ENCODE measurements at regions not wholly inside any gene's neighbourhood (a gene's known extent, or its start where the extent isn't known, plus 50 kb on each side); places are given as distances from the start of the nearest gene placed in this dataset.
A peak's percentile ranks its signal among the peaks of the same experiment; 100 is the strongest.

GRCh38 chr16:51418258-51418657 is 267.2 kb upstream of the SALL1 start:
- peak overlapping the region; percentile 27 for H3K18ac ChIP-seq (ENCODE audit: low read length)
- no peak overlapping the region for H3K4me2 ChIP-seq (ENCODE audit: insufficient read depth, low read length, poor library complexity, severe bottlenecking)
- H2AK5ac ChIP-seq (ENCODE audit: low read depth, low read length): no peak overlapping the region
- peaks cover 0 to 1% of the 10 kb centered on the region in 2 donors for H3K9me3 ChIP-seq (replicated peaks in 1 of 2; ENCODE audit: control insufficient read depth in 2 of 2, insufficient read depth in 1 of 2, low read depth in 1 of 2, low read length in 2 of 2)
- no peak overlapping the region for H2BK12ac ChIP-seq (ENCODE audit: low read length)
- H3K14ac ChIP-seq (ENCODE audit: low read length): no peak overlapping the region
- H3K4me1 ChIP-seq (ENCODE audit: control insufficient read depth in 2 of 2, insufficient read depth in 1 of 2, low read depth in 1 of 2, low read length in 2 of 2): peaks cover 2 to 5% of the 10 kb centered on the region in 2 donors
- H3K4ac ChIP-seq (ENCODE audit: low read length): no peak overlapping the region
- no peak overlapping the region for H2BK15ac ChIP-seq (ENCODE audit: low read length)
- H3K23ac ChIP-seq (ENCODE audit: low read depth, low read length, poor library complexity): no peak overlapping the region
- no peak overlapping the region for H2BK5ac ChIP-seq (ENCODE audit: low read length)
- no peak overlapping the region for H4K91ac ChIP-seq (ENCODE audit: low read depth, low read length, poor library complexity)
- no peak overlapping the region for H3K27ac ChIP-seq (replicated peaks; ENCODE audit: low read length)
- no peaks in the 10 kb centered on the region for H3K79me1 ChIP-seq (ENCODE audit: low read depth, low read length)
- no peak overlapping the region for H2AFZ ChIP-seq (ENCODE audit: low read length)
- WGBS, 2 donors (ENCODE audit: extremely low coverage in 2 of 2, insufficient read length in 2 of 2, insufficient replicate concordance in 1 of 2): no CpG with 5 or more reads among the region's 6 CpGs
- DNase-seq (ENCODE audit: low spot score): peak; percentile 66
- H3K9ac ChIP-seq (ENCODE audit: low read depth, low read length, poor library complexity): no peak overlapping the region
- H2BK120ac ChIP-seq (ENCODE audit: low read depth, low read length): no peak overlapping the region
- H3K4me3 ChIP-seq (ENCODE audit: low read length in 2 of 2): no peak overlapping the region
- H4K8ac ChIP-seq (ENCODE audit: low read depth, low read length): no peak overlapping the region
- H3K27me3 ChIP-seq (ENCODE audit: control insufficient read depth in 3 of 3, insufficient read depth in 3 of 3, low read depth in 1 of 3, low read length in 3 of 3): no peaks in the 10 kb centered on the region
- H3K36me3 ChIP-seq (replicated peaks in 1 of 2; ENCODE audit: control insufficient read depth in 2 of 2, insufficient read depth in 2 of 2, low read length in 2 of 2): no peaks in the 10 kb centered on the region

- Histone ChIP-seq H3K9me3 (replicated peaks in 1 of 2; ENCODE audit: control insufficient read depth in 2 of 2, insufficient read depth in 1 of 2, low read depth in 1 of 2, low read length in 2 of 2) (no peaks in the 10 kb centered on the region), H3K4ac (ENCODE audit: low read length) (no peak overlapping the region), H3K36me3 (replicated peaks in 1 of 2; ENCODE audit: control insufficient read depth in 2 of 2, insufficient read depth in 2 of 2, low read length in 2 of 2) (no peaks in the 10 kb centered on the region), H3K23ac (ENCODE audit: low read depth, low read length, poor library complexity) (no peak overlapping the region), H3K4me2 (ENCODE audit: insufficient read depth, low read length, poor library complexity, severe bottlenecking) (no peak overlapping the region), H3K79me1 (ENCODE audit: low read depth, low read length) (no peaks in the 10 kb centered on the region), H2BK15ac (ENCODE audit: low read length) (no peak overlapping the region), H2BK12ac (ENCODE audit: low read length) (no peak overlapping the region), H2AK5ac (ENCODE audit: low read depth, low read length) (no peak overlapping the region), H3K4me1 (ENCODE audit: control insufficient read depth in 2 of 2, insufficient read depth in 1 of 2, low read depth in 1 of 2, low read length in 2 of 2) (peaks cover 0 to 5% of the 10 kb centered on the region in 2 donors), H3K27me3 (ENCODE audit: control insufficient read depth in 3 of 3, insufficient read depth in 3 of 3, low read depth in 1 of 3, low read length in 3 of 3) (no peaks in the 10 kb centered on the region), H3K4me3 (ENCODE audit: low read length in 2 of 2) (no peak overlapping the region), H2BK5ac (ENCODE audit: low read length) (no peak overlapping the region), H3K27ac (replicated peaks; ENCODE audit: low read length) (no peak overlapping the region), H2BK120ac (ENCODE audit: low read depth, low read length) (no peak overlapping the region), H3K14ac (ENCODE audit: low read length) (no peak overlapping the region), H4K8ac (ENCODE audit: low read depth, low read length) (no peak overlapping the region), H3K9ac (ENCODE audit: low read depth, low read length, poor library complexity) (no peak overlapping the region), H3K18ac (ENCODE audit: low read length) (no peak overlapping the region), H4K91ac (ENCODE audit: low read depth, low read length, poor library complexity) (no peak overlapping the region), H2AFZ (ENCODE audit: low read length) (no peak overlapping the region)
- WGBS, 2 donors (ENCODE audit: extremely low coverage in 2 of 2, insufficient read length in 2 of 2, insufficient replicate concordance in 1 of 2): no CpG with 5 or more reads among the region's 6 CpGs
- no peak for DNase-seq (ENCODE audit: low spot score)
Observed at GRCh38 chr16:51416926-51417325, 265.9 kb upstream of the SALL1 start.

DNA sequence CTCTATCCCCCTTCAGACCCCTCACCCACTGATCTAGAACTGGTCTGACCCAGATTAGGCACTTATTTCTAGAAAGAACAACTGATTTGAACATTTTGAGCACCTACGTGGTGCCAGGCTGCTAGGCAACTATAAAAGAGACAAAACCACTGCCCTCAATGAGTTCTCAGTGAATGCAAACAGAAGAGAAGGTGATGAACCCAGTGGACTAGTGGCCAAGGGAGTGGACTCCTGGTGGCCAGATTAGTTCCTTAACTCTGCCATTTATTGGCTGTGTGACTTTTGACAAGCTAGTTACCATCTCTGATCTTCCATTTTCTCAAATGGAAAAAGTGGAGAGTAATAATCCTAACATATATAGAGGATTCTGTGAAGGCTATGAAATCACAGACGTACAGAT is 259.1 kb upstream of the SALL1 start:
- no peak overlapping the region for H3K14ac ChIP-seq (ENCODE audit: low read length)
- no peak overlapping the region for H2BK120ac ChIP-seq (ENCODE audit: low read depth, low read length)
- H3K79me1 ChIP-seq (ENCODE audit: low read depth, low read length): no peaks in the 10 kb centered on the region
- no peaks in the 10 kb centered on the region for H3K9me3 ChIP-seq (replicated peaks in 1 of 2; ENCODE audit: control insufficient read depth in 2 of 2, insufficient read depth in 1 of 2, low read depth in 1 of 2, low read length in 2 of 2)
- no peak overlapping the region for H3K4me2 ChIP-seq (ENCODE audit: insufficient read depth, low read length, poor library complexity, severe bottlenecking)
- no peak overlapping the region for H3K4me3 ChIP-seq (ENCODE audit: low read length in 2 of 2)
- H3K23ac ChIP-seq (ENCODE audit: low read depth, low read length, poor library complexity): no peak overlapping the region
- H3K9ac ChIP-seq (ENCODE audit: low read depth, low read length, poor library complexity): no peak overlapping the region
- no peak overlapping the region for H2BK5ac ChIP-seq (ENCODE audit: low read length)
- no peaks in the 10 kb centered on the region for H3K27me3 ChIP-seq (ENCODE audit: control insufficient read depth in 3 of 3, insufficient read depth in 3 of 3, low read depth in 1 of 3, low read length in 3 of 3)
- H2BK15ac ChIP-seq (ENCODE audit: low read length): no peak overlapping the region
- DNase-seq (ENCODE audit: low spot score): no peak
- no peak overlapping the region for H4K8ac ChIP-seq (ENCODE audit: low read depth, low read length)
- no peak overlapping the region for H3K4ac ChIP-seq (ENCODE audit: low read length)
- H3K36me3 ChIP-seq (replicated peaks in 1 of 2; ENCODE audit: control insufficient read depth in 2 of 2, insufficient read depth in 2 of 2, low read length in 2 of 2): no peaks in the 10 kb centered on the region
- WGBS, 2 donors (ENCODE audit: extremely low coverage in 2 of 2, insufficient read length in 2 of 2, insufficient replicate concordance in 1 of 2): no CpG with 5 or more reads among the region's 2 CpGs
- no peak overlapping the region for H2BK12ac ChIP-seq (ENCODE audit: low read length)
- H2AFZ ChIP-seq (ENCODE audit: low read length): no peak overlapping the region
- peaks cover 0 to 3% of the 10 kb centered on the region in 2 donors for H3K4me1 ChIP-seq (ENCODE audit: control insufficient read depth in 2 of 2, insufficient read depth in 1 of 2, low read depth in 1 of 2, low read length in 2 of 2)
- no peak overlapping the region for H2AK5ac ChIP-seq (ENCODE audit: low read depth, low read length)
- H3K27ac ChIP-seq (replicated peaks; ENCODE audit: low read length): no peak overlapping the region
- H4K91ac ChIP-seq (ENCODE audit: low read depth, low read length, poor library complexity): no peak overlapping the region
- no peak overlapping the region for H3K18ac ChIP-seq (ENCODE audit: low read length)

DNA sequence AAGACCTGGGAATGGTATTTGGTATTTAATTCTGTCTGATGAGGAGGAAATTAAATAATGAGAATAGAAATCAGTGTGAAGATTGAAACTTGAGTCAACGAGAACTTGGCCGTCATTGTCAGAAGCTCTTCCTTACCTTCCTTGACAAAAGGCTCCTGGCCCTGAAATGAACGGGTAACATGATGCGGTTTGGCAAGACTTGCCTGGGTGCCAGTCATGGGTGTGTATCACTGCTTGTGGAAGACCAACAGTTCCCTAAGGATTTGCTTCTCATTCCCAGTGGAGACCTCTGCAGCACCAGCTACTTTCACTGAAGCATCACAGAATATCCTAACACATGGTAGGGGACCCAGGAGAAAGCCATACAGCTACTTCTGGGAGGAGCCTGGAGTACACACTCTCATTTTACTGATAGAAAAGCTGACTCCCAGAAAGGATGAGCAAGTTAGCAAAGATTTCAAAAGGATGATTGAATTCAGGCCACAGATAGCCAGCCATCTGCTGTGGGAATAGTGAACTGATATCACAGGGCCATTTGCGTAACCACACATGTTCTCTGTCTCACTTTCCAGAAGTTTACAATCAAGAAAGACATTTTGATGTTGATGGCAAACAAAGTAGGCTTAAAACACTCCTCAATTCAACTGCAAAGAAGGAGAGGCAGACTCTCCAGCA is 258.1 kb upstream of the SALL1 start:
- no peak overlapping the region for H3K27ac ChIP-seq (replicated peaks; ENCODE audit: low read length)
- peak overlapping the region; percentile 15 for H2AFZ ChIP-seq (ENCODE audit: low read length)
- H2BK120ac ChIP-seq (ENCODE audit: low read depth, low read length): no peak overlapping the region
- no peak overlapping the region for H4K8ac ChIP-seq (ENCODE audit: low read depth, low read length)
- no peaks in the 10 kb centered on the region for H3K27me3 ChIP-seq (ENCODE audit: control insufficient read depth in 3 of 3, insufficient read depth in 3 of 3, low read depth in 1 of 3, low read length in 3 of 3)
- H3K4me3 ChIP-seq (ENCODE audit: low read length in 2 of 2): no peak overlapping the region
- H3K36me3 ChIP-seq (replicated peaks in 1 of 2; ENCODE audit: control insufficient read depth in 2 of 2, insufficient read depth in 2 of 2, low read length in 2 of 2): no peaks in the 10 kb centered on the region
- H3K4ac ChIP-seq (ENCODE audit: low read length): no peak overlapping the region
- no peak for DNase-seq (ENCODE audit: low spot score)
- H2BK5ac ChIP-seq (ENCODE audit: low read length): no peak overlapping the region
- no peak overlapping the region for H2BK12ac ChIP-seq (ENCODE audit: low read length)
- no peak overlapping the region for H3K23ac ChIP-seq (ENCODE audit: low read depth, low read length, poor library complexity)
- H2BK15ac ChIP-seq (ENCODE audit: low read length): no peak overlapping the region
- no peak overlapping the region for H2AK5ac ChIP-seq (ENCODE audit: low read depth, low read length)
- H3K18ac ChIP-seq (ENCODE audit: low read length): no peak overlapping the region
- no peak overlapping the region for H4K91ac ChIP-seq (ENCODE audit: low read depth, low read length, poor library complexity)
- WGBS, 2 donors (ENCODE audit: extremely low coverage in 2 of 2, insufficient read length in 2 of 2, insufficient replicate concordance in 1 of 2): no CpG with 5 or more reads among the region's 5 CpGs
- no peak overlapping the region for H3K9ac ChIP-seq (ENCODE audit: low read depth, low read length, poor library complexity)
- no peak overlapping the region for H3K14ac ChIP-seq (ENCODE audit: low read length)
- peaks cover 0 to 3% of the 10 kb centered on the region in 2 donors for H3K4me1 ChIP-seq (ENCODE audit: control insufficient read depth in 2 of 2, insufficient read depth in 1 of 2, low read depth in 1 of 2, low read length in 2 of 2)
- no peaks in the 10 kb centered on the region for H3K9me3 ChIP-seq (replicated peaks in 1 of 2; ENCODE audit: control insufficient read depth in 2 of 2, insufficient read depth in 1 of 2, low read depth in 1 of 2, low read length in 2 of 2)
- no peak overlapping the region for H3K4me2 ChIP-seq (ENCODE audit: insufficient read depth, low read length, poor library complexity, severe bottlenecking)
- H3K79me1 ChIP-seq (ENCODE audit: low read depth, low read length): no peaks in the 10 kb centered on the region

Measured in neuronal stem cell (in vitro differentiated cells).